Suppressor macrophage treated with lipopolysaccharide for 4 hours (primary cell): ENCODE measurements at regions not wholly inside any gene's neighbourhood (a gene's known extent, or its start where the extent isn't known, plus 50 kb on each side); places are given as distances from the start of the nearest gene placed in this dataset.

Experiments used
- DNase-seq: peaks from one replicate; pipeline ENCODE4 v3.0.0-alpha.2; 2020

GRCh38 chr15:69577397-69577796, 124.8 kb downstream of the RPLP1 start:
- no peak for DNase-seq

DNA sequence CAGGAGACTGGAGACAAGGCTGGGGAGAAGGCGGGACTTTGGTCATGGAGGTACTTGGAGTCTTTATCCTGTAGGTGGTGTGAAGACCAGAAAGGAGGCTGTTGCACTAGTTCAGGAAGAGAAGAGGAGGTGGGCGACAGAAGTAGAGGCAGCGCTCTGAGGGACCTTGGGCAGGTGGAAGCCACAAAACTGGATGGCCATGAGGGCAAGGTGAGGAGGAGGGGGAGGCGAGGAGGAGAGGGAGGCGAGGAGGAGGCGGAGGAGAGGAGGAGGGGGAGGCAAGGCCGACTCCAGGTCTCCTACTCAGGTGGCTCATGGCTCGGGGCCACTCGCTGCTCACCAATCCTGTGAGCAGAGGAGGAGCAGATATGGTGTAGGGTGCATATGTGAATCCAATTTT, 125.6 kb downstream of the RPLP1 start:
- no peak for DNase-seq

- DNase-seq = no peak
These were observed 126.4 kb downstream of the RPLP1 start for GRCh38 chr15:69578787-69579583.

GRCh38 chr15:69579950-69580618, 127.5 kb downstream of the RPLP1 start:
- DNase-seq = no peak

- DNase-seq = peak; percentile 25
These were observed 131.0 kb downstream of the RPLP1 start for GRCh38 chr15:69583626-69584025.

GRCh38 chr15:69585937-69586336, 133.3 kb downstream of the RPLP1 start:
- DNase-seq = no peak

DNA sequence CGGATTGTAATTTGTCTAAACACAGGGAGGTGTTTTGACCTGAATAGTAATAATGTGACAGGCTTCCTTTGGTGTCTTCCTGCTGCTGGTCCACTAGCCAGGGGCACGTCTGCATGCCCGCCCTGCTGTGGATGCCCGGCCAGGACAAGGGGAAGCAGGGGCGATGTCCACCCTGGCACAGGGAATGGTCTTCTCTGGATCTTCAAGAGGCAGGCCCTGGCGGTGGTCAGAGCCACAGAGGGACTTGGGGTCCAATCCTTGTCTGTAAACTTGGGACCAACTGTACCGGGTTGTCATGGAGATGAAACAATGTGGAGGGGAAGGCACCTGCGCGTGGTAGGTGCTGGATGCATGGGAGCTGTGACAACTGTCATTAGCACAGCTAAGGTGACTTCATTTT, 134.1 kb downstream of the RPLP1 start:
- DNase-seq = no peak

- DNase-seq = peak; percentile 66
These were observed 135.3 kb downstream of the RPLP1 start for GRCh38 chr15:69587723-69588426.

GRCh38 chr15:69590201-69590710, 137.6 kb downstream of the RPLP1 start:
- DNase-seq = no peak

GRCh38 chr15:69590932-69591524, 138.4 kb downstream of the RPLP1 start:
- no peak for DNase-seq

GRCh38 chr15:69591905-69592508, 139.4 kb downstream of the RPLP1 start:
- DNase-seq = no peak

- DNase-seq = no peak
These were observed 140.3 kb downstream of the RPLP1 start for GRCh38 chr15:69592954-69593353.

DNA sequence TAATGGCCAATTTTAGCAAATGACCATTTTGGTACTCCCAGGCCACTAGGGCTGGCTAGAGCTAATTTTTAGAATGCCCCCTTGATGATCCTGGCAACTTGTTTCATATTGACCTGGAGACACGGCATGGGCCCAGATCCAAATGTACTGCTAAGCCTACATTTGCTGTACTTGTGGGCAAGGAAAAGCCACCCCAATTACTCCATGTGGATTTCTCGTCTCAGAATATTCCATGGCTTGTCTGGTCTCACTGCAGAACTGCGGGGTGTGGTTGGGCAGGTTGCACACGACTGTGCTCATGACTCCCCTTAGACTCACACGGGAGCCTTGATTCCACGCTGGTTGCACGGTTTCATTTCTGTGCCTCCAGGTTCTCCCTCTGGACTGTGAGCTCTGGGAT, 140.9 kb downstream of the RPLP1 start:
- no peak for DNase-seq

DNA sequence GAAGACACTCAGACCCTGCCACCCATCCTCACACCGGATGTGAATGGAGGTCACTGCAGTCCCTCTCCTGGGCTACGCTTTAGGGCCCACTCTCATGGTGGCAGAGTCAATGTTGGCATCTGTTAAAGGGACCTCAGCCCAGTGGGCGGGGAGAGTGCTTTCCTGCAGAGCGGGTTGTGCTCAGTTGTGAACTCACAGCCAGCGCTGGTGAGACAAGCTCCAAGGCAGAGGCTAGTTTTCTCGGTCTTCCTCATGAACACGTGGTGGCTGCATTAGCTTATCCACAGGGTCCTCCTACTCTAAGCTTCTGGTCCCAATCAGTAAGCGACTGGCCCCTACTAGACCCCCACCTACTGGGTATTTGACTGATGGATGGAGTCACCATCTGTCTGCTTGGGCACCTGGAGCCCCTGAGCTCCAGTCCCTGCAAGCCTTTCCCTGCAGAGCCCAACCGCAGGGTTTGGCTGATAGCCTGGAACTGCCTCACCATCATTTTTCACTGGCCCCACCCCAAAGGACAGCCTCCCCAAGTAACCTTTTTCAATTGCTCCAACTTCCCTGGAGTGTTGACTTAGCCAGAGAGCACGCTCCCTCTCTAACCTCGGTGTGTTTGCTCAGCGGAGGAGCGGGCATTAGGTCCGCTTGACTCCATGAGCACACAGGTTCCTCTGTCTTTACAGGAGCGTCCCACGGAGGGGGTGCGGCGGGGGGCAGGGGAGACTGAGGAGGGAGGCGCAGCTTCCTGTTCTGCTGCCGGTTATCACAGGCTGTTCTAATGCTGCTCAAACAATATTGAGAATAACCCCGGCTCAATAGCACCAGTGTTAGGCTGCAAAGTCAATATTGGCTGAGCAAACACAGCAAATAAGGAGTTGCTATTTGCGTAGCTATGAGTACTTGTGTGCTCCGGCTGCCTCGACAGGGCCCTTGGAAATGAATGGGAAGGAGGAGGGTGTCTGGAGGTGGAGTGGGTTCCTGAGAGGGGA, 141.7 kb downstream of the RPLP1 start:
- DNase-seq = no peak

- peak; percentile 61 for DNase-seq
These were observed 142.6 kb downstream of the RPLP1 start for GRCh38 chr15:69595009-69595791.

- no peak for DNase-seq
These were observed 144.5 kb downstream of the RPLP1 start for GRCh38 chr15:69597061-69597592.

- no peak for DNase-seq
These were observed 146.7 kb downstream of the RPLP1 start for GRCh38 chr15:69599271-69599670.

GRCh38 chr15:69600556-69601085, 148.0 kb downstream of the RPLP1 start:
- DNase-seq = no peak

DNA sequence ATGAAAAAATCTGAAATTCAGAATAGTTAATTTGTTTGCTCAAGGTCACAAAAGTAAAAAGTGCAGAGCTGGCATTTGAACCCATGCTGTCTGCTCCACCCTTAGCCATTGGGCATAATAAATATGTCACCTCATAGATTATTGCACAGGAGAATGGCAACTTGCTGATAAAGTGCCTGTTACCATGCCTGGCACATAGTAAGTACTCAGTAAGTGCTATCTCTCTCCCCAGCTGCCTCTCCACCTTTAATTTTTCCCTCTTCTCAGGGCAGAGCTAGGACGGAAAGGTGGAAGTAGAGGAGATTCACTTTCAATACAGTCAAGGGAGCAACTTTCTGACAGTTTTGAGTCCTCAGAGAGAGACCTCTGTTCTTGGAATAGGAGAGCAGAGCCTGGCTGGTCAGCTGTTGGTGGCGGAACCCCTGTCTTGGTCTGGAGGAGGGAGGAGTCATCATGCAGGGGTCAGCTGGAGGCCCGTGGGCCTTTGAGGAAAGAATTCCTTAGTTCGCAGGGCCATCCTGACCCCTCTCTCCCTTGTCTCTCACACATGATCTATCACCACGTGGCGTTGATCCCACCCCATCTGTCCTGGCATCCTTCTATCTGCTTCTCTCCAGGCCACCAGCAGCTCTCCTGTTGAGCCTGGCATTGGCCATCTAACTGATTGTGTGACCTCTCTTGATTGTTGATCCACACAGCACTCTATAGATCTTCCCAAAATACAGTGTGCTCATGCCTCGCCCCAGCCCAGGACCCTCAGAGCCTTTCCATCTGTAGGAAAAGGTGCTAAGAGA, 149.3 kb downstream of the RPLP1 start:
- no peak for DNase-seq
